ENCODE measurements at regions not wholly inside any gene's neighbourhood (a gene's known extent, or its start where the extent isn't known, plus 50 kb on each side); places are given as distances from the start of the nearest gene placed in this dataset.
"Not testable (repeated sequence)": the region's sequence is repeated elsewhere in the genome, so short reads cannot be mapped to it uniquely, and the experiment has no call there.

DNA sequence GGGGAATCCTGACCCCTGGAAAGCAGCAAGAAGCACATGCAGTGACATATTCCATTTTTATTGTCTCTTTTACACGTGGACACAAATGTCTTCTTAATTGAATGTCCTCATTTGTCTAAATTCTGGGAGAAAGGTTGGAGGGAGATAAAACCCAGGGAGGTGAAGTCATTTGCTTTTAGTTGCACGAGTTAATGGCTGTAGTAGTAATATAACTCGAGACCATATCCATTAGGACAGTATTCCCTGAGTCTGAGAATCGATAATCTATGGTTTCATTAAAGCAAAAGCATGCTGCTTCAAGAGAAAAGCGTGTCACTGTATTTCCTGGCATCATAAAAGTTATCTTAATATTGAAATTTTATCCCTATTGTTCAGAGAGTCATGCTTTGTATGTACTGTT lies 216.0 kb upstream of the PELI2 start:
- DNase-seq, result no peak

DNA sequence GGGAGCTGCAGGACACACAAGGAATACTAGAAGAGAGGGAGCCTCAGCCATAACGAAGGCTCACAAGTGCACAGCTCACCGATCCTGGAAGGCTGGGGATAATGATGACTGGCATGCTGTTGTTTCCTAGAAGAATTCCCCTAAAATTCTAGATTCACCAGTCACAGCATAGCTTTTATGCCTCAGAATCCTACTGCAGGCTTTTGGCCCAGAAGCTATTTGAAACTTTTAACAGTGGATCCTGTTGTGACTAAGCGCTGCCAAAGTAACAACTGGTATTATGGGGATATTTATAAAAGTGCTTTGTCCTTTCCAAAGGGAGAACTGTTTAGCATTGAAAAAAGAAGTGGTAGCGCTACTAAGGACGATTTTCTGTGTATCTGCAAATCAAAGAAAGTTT lies 214.1 kb upstream of the PELI2 start:
- no peak for DNase-seq

DNA sequence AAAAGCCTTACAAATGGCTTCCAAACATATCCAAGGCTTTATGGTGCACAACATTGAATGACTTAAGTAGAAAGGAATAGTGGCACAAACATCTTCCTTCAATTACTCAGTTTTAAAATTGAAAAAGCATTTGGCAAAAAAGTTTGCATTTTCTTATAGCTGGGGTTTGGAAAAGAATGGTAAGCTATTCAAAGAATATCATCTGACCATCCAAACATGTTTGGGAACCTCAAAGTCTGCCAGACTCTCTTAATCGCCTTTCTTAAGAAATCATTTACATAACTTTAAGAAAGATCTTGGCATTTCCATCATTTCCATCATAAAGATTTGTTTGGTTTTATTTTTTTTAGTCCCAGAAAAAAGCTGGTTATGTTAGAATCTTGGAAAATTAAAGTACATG lies 210.1 kb upstream of the PELI2 start:
- no peak for DNase-seq

DNA sequence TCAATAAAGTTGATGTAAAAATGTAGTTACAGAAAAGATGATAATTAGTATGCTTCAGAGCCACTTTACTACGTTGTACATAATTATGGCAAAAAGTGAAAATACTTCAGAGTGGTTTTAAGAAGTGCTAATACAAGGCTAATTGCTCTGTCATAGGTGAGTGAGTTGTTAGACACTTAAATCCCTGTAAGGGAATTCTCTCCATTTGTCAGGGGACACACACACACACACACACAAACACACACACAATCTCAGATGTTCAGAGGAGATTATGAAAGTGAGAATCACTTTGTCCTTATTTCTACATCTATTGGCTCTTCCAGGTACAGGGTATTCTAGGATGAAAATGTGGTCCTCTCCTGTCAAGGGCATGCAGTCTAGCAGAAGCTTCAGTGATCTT lies 208.3 kb upstream of the PELI2 start:
- DNase-seq, result no peak

DNA sequence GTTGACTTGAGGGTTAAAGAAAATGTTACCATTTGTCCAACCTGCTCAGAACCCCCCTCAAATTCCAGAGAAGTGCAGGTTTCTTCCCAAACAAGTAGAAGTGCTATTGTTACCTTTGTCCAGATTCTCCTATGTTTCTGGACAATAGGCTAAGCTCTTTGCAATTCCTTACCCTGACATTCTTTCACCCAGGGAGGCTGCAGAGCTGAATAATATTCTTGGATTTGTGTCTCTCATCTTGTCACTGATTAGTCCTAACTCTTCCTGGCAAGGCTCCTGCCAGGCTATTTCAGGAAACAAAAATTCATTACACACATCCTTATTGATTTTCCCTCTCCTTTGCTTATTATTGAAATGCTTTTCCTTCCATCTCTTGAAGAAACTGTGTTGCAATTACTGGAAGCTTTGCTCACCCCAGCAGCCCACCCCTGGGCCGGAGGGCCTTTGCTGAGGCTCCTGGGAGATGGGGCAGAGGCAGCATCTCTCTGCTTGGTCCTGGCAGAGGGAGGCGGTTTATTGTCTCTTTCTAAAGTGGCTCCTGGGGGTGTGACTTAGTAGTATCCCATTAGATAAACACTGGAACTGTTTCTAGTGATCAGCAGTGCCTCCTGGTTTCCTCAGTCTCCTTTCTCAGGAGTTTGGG lies 207.5 kb upstream of the PELI2 start:
- no peak for DNase-seq

DNA sequence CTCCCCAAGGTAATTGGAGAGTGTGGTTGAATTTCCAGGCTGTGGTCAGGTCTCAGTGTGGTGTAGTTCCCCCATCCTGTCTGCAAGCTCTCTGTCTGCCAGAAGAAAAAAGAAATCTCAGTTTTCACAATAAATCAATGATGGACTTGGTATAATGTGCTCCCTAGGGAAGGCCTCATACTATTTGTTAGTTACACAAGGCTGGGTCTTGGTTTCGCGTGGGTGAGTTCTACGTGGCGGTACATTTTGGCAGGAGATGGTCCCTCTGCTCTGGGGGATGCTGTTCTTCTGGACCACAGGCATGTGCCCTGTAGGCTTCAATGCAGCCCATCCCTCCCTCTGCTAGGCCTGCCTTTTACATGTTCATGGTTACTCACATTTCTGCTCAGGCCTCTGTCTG lies 206.4 kb upstream of the PELI2 start:
- no peak for DNase-seq

DNA sequence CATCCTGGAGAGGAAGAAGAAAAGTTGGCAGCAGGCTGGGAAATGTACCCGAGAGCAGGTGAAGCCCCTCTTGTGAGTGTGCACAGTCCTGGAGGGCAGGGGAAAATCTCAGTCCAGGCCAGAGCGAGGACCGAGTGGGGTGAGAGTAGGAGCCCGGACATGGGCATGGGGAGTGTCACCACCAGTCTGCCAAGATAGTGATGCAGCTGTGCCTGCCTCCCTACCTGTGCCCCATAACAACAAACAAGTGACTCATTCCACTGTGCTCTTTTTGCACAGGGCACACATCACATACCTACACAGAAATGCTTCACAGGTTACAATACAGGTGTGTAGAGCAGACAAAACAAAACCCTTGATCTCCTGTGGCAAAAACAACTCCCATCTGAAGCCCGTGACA lies 205.9 kb upstream of the PELI2 start:
- DNase-seq, result no peak

DNA sequence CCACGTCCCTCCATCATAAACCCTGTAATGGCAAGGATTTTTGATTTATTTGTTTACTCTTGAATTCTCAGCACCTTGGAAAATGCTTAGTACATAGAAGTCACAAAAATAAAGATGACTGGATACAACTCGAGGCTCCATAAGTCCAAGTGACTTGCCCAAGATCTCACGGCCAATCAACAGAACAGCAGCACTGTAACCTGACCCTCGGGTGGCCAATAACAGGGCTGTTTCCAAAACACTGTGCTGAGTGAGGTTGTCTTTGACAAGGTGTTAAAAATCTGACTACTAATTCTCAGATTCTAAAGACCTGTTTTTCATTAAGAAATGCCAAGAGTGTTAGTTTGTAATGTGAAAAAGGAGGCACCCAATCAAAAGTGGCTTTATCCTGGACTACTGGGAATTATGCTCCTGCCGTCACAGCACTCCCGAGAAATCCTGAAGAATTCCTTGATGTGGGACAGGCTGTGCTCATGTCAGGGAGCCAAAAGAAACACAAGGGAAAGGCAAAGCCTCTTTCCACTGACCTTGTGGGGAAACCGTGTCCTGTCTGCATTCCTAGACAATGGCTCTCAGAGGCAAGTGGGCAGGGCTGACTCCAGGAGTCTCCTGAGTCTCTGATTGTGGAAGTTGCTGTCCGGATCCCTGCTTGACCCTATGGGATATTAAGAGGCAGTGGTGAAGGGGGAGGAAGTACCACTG lies 204.7 kb upstream of the PELI2 start:
- no peak for DNase-seq

DNA sequence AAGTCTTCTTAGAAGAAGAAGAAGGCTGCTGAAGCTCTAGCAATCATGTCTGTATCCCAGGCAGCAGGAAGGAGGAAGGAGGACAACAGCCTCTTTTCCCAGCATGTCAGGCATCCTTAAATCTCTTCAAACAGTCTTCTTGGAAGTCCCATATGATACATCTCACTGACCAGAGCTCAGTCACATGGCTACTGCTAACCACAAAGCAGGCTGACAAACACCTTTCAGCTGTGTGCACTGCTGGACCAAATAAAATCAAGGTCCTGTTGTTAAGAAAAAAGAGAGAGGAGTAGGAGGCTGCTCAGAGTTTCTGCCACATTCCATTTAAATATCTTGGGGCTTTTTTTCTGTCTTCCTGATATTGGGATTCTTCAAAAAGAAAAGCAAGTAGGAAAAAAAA lies 203.4 kb upstream of the PELI2 start:
- DNase-seq, result no peak

DNA sequence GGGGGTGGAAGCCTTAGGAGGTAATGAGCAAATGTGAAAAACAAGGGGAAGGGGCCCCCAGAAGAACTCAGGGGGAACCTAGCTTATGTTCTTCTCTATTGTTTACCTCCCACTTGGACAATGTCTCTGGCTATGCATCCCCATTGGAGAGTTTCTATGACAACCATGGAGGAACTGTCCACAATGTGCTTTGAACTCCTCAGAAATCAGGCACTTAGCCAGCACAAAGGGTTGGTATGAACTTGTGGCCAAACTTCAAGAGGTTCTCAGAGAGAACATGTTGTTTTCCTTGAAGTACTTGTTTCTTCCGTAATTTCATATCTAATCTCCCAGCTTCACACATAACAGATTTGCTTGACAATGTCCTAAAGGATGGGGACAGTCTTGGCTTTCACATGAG lies 202.8 kb upstream of the PELI2 start:
- no peak for DNase-seq

DNA sequence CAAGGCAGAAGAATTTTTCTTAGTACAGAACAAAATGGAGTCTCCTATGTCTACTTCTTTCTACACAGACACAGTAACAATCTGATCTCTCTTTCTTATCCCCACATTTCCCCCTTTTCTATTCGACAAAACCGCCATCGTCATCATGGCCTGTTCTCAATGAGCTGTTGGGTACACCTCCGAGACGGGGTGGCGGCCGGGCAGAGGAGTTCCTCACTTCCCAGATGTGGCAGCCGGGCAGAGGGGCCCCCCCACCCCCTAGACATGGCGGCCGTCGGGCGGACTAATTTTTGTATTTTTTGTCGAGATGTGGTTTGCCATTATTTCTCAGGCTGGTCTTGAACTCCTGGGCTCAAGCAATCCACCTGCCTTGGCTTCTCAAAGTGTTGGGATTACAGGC lies 198.4 kb upstream of the PELI2 start:
- DNase-seq, result not testable (repeated sequence)

DNA sequence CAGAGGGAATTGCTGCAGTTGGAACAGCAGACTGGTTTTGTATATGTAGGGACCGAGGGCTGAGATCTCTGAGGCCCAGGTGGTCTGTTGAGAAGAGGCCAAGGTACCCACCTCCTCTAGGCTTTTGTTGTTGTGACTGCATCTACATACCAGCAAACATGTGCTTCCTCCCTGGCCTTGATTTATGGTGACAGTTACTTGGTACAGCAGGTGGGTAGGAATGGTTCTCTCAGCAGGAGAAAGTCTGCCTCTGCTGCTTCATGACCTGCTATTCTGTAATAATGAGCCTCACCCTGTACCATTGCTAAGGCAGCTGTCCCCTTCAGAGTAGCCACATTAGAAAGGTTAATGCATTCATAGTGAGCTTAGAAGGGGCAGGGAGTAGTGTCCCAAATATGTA lies 196.7 kb upstream of the PELI2 start:
- no peak for DNase-seq

DNA sequence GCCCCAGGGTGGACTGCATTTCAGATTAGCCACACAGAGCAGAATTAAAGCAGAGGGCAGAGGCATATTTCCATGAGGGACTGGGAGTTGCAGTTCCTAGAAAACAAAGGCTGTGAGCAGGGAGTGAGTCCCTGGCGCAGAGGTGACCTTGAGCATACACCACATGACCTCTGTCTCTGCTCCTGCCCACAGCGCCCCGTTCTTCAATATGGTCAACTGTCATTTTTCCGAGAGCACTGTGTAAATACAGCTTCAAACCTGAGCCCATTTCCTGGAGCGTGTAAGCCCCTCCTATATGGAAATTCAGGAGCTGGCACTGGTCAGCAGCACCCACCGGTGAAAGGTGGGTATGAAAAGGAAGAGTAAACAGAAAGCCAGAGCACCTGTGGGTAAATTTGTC lies 192.2 kb upstream of the PELI2 start:
- no peak for DNase-seq

DNA sequence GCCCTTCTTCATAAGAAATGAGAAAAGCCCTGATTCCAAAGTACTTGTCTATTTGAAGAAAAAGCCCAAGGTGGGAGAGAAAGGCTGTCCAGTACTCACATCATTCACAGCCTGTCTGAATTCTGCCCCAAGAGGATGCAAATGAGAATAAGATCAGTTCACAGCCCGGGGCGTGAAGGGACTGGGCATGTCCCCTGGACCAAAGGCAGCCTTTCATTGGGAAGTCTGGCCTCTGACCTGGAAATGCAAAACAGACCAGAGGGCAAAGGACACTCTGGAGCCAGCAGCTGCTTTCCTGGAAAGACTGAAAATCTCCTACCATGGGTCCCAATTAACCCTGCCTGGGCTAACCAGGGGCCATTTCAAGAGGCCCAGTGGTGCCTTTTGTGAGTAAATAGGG lies 191.2 kb upstream of the PELI2 start:
- DNase-seq, result no peak

DNA sequence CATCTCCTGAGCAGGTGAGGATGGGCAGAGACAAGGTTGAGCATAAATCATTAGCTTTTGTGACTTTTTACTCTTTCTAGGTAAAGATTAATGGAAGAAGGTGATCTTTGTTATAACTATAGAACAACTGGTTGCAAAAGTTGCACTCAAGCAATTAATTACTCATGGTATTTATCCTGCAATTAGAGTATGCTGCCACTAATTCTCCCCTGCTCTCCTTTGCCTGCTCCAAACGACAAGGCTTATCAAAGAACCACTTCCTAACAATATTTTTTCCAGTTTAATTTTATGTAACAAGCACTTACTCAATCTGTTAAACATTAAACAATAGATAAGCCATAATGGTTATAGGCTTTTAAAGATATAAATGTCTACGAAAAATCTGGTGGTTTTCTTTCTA lies 189.9 kb upstream of the PELI2 start:
- no peak for DNase-seq

DNA sequence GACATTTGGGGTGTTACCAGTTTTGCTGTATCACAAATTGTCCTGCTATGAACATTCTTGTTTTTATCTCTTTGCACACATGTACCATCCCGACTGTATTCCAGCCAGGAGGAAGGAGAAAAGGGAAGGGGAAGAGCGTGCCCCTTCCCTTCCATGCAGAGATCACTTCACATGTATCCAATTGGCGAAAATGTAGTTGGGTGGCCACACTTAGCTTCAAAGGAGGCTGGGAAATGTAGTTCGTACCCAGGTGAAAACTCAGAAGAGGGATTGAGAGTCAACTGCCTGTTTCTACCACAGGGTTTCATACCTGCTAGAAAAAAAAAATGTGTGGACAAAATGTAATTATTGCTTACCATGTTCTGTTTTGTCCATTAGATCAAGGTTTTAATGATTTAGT lies 189.1 kb upstream of the PELI2 start:
- DNase-seq, result no peak

DNA sequence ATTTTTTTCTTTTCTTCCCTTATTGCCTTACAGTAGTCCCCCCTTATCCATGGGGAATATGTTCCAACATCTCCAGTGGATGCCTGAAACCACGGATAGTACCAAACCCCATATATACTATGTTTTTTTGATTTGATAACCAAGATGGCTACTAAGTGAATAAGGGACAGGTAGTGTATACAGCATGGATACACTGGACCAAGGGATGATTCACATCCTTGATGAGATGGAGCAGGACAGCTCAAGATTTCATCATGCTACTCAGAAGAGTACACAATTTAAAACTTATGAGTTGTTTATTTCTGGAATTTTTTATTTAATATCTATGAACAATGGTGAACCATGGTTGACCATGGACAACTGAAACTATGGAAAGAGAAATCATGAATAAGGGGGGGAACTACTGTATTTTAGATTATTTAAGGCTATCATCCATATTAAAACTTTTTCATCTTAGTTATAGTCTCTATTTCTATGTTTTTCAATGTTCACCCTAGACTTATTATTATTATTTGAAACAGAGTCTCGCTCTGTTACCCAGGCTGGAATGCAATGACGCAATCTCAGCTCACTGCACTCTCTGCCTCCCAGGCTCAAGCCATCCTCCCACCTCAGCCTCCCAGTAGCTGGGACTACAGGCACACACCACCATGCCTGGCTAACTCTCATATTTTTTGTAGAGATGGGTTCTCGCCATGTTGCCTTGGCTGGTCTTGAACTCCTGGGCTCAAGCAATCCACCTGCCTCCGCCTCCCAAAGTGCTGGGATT lies 188.0 kb upstream of the PELI2 start:
- DNase-seq, result no peak

DNA sequence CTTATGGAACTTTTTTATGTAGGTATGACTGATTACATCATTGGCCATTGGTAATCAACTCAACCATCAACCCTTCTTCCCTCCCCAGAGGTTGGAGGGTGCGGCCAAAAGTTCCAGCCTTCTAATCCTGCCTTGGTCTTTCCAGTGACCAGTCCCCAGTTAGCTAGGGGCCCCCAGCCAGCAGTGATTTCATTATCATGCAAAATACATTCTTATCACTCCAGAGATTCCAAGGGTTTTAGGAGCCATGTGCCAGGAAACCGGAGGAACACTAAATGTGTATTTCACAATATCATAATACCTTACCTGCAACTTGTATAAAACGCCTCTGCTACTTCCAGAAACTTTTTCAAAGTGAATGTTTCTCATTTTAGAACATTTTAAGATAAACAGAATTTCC lies 181.5 kb upstream of the PELI2 start:
- DNase-seq, result no peak

DNA sequence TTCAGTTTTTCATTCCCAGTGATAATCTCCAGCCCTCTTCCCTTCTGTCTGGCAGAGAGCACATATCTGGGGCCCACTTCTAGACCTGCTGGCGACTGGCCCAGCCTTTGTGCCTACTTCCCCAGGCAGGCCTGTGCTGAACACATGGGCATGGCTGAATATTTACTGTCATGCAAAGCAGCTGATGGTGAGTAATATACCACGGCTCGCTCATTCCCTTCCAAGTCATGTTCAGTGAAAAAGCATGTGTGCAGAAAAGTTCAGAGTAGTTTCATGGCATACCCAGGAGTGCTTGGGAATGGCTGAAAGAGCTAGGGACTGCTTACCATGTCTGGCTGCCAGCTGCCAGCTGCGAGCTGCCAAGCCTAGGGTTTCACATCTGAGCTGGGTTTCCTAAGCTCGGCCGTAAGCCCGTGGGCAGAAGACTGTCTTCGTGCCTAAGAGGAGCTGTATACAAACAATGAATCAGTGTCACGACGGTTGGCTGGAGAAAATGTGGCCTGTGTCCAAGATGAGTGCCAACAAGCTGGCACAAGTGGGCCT lies 179.9 kb upstream of the PELI2 start:
- no peak for DNase-seq

DNA sequence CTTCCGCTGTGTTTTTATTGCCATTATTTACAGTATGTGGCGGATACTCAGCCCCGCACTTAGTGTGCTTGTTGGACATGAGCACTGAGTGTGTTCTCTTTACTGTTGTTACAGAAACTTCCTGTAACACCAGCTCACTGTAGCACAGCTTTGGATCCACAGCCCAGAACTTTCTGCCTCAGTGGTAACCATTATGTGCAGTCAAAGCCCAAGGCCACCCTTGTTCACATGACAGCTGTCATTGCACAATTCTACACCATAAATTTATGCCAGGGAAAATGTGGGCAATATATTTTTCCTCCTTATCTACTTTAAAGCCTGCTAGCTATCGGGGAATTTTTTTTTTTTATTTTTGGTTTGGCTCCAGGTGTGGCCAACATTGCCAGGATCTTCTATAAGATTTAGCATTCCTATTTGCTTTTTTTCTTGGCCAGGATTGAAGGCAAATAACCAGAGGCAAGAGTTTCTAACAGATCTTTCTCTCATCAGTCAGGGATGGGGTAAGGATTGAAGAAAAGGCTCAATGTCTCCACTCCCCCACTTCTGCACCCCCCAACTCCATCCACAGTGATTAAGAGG lies 176.0 kb upstream of the PELI2 start:
- DNase-seq, result no peak

DNA sequence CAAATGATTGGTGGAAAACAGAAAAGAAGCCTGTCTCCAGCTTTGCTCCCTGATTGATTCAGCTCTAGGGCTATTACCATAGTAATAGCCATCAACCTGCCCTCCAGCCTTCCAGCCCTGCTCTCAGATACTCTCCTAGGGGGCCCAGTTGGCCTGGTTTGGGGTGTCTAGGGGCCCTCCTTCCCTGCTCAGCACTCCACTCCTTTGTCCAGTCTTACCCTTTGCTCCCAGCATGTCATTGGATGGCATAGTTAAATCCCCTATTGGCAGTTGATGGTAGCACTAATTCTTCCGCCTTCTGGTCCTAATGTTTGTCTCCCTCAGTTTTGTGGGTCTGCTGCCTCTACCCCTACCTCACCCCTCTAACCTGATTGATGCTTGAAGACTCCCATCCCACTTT lies 175.4 kb upstream of the PELI2 start:
- no peak for DNase-seq

DNA sequence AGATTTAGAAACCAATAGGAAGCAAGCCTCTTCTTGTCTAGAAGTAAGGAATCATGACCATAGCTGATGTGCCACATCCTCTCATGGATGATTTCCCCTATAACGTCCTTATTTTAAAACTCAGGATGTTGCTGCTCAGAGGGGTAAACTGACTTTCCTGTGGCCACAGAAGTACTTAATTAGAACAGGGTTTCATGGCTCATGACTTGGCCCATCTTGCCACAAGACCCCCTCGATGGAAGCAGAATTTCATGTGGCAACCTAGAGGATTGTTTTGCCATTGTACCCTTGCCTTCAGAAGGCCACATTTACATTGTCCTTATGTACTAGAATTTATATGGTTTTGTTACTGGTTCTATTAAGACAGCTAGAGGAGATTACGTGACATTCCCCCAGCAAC lies 173.5 kb upstream of the PELI2 start:
- no peak for DNase-seq

DNA sequence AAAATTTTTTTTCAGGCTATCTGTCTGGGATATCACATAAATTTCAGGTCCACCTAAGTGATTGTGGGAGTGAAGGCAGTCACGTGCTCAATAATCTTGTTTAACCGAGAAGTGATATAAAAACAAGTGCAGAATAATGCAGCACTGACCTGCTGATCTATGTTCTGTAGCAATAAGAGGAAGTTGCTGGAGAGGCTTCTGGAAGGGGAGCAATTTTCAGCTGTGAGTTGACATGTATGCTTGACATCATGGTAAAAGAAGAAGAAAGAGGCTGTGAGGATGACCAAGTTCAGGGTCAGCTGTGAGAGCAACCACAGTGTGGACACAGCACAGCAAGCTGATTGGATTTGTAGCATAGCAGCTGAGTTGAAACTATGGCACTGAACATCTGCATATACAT lies 172.0 kb upstream of the PELI2 start:
- no peak for DNase-seq

DNA sequence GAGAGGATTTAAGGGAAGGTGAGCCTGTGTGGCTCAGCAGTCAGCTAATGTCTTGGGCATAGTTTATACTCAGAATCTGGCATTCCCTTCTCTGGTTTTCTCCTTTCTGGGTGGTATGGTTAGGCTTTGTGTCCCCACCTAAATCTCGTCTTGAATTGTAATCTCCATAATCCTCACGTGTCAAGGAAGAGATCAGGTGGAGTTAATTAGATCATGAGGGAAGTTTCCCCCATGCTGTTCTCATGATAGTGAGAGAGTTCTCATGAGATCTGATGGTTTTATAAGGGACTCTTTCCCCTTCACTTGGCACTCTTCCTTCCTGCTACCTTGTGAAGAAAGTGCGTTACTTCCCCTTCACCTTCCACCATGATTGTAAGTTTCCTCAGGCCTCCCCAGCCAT lies 169.8 kb upstream of the PELI2 start:
- DNase-seq, result no peak
